ENCODE measurements at regions not wholly inside any gene's neighbourhood (a gene's known extent, or its start where the extent isn't known, plus 50 kb on each side); places are given as distances from the start of the nearest gene placed in this dataset.

DNA sequence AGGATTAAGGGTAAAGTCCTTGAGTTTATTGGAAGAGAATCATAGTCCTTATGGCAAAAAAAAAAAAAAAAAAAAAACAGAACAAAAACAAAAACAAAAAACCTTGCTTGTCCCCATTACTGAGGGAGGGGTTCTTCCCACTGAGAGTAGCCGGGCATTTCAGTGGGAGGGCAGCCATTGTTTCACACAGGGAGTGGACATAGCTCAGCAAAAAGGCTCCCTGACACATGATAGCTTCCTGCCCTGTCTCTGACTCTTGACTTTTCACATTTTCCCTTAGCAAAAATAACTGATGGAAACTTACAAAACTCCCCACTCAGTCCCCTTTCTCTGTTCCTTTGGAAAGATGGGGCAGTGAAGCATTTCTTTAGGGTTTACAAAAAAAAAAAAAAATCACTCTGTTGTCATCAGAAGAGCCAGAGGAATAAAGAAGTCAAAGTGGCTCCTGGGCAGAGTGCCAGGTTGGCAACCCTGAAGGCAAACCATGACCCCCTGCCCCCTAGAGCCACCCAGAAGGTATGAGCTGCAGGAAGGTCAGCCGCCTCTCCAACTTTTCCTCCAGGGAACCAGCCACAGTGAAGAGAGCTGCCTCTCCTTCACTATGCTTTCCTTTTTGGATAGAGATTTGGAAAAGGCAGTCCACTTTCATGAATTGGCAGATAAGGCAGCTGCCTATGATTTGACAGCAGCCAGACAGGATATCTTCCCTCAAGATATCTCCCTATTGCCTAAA, 170.6 kb downstream of the KDR start:
- TF ChIP-seq, protein P1, sequence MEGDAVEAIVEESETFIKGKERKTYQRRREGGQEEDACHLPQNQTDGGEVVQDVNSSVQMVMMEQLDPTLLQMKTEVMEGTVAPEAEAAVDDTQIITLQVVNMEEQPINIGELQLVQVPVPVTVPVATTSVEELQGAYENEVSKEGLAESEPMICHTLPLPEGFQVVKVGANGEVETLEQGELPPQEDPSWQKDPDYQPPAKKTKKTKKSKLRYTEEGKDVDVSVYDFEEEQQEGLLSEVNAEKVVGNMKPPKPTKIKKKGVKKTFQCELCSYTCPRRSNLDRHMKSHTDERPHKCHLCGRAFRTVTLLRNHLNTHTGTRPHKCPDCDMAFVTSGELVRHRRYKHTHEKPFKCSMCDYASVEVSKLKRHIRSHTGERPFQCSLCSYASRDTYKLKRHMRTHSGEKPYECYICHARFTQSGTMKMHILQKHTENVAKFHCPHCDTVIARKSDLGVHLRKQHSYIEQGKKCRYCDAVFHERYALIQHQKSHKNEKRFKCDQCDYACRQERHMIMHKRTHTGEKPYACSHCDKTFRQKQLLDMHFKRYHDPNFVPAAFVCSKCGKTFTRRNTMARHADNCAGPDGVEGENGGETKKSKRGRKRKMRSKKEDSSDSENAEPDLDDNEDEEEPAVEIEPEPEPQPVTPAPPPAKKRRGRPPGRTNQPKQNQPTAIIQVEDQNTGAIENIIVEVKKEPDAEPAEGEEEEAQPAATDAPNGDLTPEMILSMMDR (IDR thresholded peaks at IDR 0.05), result no peak

DNA sequence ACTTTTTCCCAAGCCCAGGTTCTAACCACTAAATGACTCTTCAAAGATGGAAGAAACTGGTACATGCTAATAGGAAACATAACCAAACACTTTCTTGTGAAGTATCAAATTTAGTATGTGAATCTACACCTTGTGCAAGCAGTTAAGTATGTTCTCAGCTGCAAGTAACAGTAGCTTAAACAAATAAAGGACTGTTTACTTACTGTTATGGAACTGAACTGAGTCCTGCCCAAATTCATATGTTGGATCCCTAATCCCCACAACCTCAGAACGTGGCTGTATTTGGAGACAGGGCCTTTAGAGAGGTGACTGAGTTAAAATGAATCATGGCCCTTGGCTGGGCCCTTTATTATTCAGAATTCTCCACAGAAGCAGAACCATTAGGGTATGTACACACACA, 178.7 kb downstream of the KDR start:
- no peaks in the 10 kb centered on the region for H3K9me3 ChIP-seq (ENCODE audit: control insufficient read depth, low read length)
- no peaks in the 10 kb centered on the region for H3K4me1 ChIP-seq
- H3K4me3 ChIP-seq (ENCODE audit: low read depth, low read length), result no peak overlapping the region
- no peak overlapping the region for H3K9ac ChIP-seq
- no peaks in the 10 kb centered on the region for H3K36me3 ChIP-seq (ENCODE audit: control insufficient read depth, insufficient read depth, low read length)
- no peaks in the 10 kb centered on the region for H3K79me2 ChIP-seq
- H3K27me3 ChIP-seq (ENCODE audit: control insufficient read depth, insufficient read depth, low read length), result no peaks in the 10 kb centered on the region
- H3K27ac ChIP-seq, result no peak overlapping the region
- no peak overlapping the region for H3K4me2 ChIP-seq (ENCODE audit: low read length)
- H2AFZ ChIP-seq, result no peak overlapping the region
- TF ChIP-seq, protein P1 (IDR thresholded peaks at IDR 0.05), result no peak

More for the DNA sequence above, 170.6 kb downstream of the KDR start:
- H3K27me3 ChIP-seq (ENCODE audit: control insufficient read depth, insufficient read depth, low read length), result no peaks in the 10 kb centered on the region
- H3K9ac ChIP-seq, result no peak overlapping the region
- H3K4me2 ChIP-seq (ENCODE audit: low read length), result no peak overlapping the region
- H3K9me3 ChIP-seq (ENCODE audit: control insufficient read depth, low read length), result no peaks in the 10 kb centered on the region
- no peaks in the 10 kb centered on the region for H3K79me2 ChIP-seq
- H3K4me3 ChIP-seq (ENCODE audit: low read depth, low read length), result no peak overlapping the region
- H3K36me3 ChIP-seq (ENCODE audit: control insufficient read depth, insufficient read depth, low read length), result no peaks in the 10 kb centered on the region
- no peak overlapping the region for H2AFZ ChIP-seq
- no peak overlapping the region for H3K27ac ChIP-seq
- no peaks in the 10 kb centered on the region for H3K4me1 ChIP-seq

DNA sequence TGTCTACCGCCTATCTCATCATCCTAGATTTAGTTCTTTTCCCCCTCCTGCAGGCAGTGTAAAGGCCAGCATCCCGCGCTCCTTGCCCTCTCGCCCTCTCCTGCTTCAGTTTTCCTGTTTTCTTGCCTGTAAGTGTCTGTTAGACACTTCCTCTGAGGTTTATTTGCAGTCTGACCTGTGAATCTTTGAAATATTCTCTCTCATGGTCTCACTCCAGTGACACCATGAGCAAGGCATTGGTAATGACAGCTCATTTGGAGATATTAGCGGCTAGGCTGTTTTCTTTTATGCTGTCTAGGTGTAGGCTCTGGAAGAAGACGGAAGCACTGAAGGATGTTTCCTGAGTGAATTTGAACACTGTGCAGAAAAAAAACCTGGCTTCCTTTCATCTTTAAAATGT, 179.6 kb downstream of the KDR start:
- TF ChIP-seq, protein P1 (IDR thresholded peaks at IDR 0.05), result no peak
- H3K4me3 ChIP-seq (ENCODE audit: low read depth, low read length), result no peak overlapping the region
- H3K9me3 ChIP-seq (ENCODE audit: control insufficient read depth, low read length), result no peaks in the 10 kb centered on the region

DNA sequence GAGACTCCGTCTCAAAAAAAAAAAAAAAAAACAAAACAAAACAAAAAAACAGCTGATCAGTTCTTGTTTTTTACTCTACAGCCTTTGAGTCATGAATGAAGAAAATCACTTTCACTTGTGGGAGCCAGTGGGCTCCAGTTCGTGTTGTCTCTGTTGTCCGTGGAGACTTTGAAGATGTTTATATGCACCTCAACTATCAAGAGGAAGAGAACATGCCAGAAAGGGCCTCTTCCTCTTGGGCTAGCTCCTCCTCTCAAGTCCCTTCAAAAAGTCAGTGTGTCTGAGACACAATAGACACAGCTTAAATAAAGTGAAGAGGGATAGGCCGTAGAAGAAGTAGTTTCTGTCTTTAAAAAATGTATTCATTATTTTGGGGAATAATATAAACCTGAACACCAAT, 182.7 kb downstream of the KDR start:
- Histone ChIP-seq H3K79me2 (no peaks in the 10 kb centered on the region), H3K4me1 (no peaks in the 10 kb centered on the region), H3K4me3 (ENCODE audit: low read depth, low read length) (no peak overlapping the region), H2AFZ (no peak overlapping the region), H3K9me3 (ENCODE audit: control insufficient read depth, low read length) (no peaks in the 10 kb centered on the region), H3K27ac (no peak overlapping the region), H3K27me3 (ENCODE audit: control insufficient read depth, insufficient read depth, low read length) (no peaks in the 10 kb centered on the region), H3K9ac (no peak overlapping the region), H3K36me3 (ENCODE audit: control insufficient read depth, insufficient read depth, low read length) (no peaks in the 10 kb centered on the region), H3K4me2 (ENCODE audit: low read length) (no peak overlapping the region)
- TF ChIP-seq, protein P1 (IDR thresholded peaks at IDR 0.05), result no peak

More for the DNA sequence above, 179.6 kb downstream of the KDR start:
- Histone ChIP-seq H2AFZ (no peak overlapping the region), H3K9ac (no peak overlapping the region), H3K4me2 (ENCODE audit: low read length) (no peak overlapping the region), H3K4me1 (no peaks in the 10 kb centered on the region), H3K36me3 (ENCODE audit: control insufficient read depth, insufficient read depth, low read length) (no peaks in the 10 kb centered on the region), H3K79me2 (no peaks in the 10 kb centered on the region), H3K27me3 (ENCODE audit: control insufficient read depth, insufficient read depth, low read length) (no peaks in the 10 kb centered on the region), H3K27ac (no peak overlapping the region)

DNA sequence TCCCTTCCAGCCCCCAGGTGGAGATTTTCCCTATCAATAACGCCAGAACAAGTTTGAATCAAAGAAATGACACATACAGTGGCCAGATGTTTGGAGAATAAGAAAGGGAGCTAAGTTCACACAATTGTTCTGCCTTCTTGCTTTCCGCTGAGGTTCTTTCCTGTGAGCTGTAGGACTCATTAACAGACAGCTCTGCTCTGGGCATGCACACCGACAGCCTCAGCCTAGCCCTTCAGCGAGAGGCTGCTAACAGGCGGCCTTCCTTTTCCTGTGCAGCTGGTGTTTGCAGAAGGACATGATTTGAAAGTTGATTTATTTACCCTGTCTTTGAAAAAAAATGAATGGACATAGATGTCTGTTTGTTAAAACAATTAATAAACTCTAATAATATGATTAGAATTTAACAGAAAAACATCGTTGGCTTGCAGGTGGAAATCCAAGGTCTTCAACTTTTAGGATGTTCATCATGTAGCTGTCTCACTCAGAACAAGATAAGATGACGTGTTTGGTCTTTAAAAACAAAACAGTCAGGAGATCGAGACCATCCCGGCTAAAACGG, 183.3 kb downstream of the KDR start:
- H3K27ac ChIP-seq, result no peak overlapping the region

More for the DNA sequence above, 183.3 kb downstream of the KDR start:
- Histone ChIP-seq H3K9me3 (ENCODE audit: control insufficient read depth, low read length) (no peaks in the 10 kb centered on the region), H2AFZ (no peak overlapping the region), H3K36me3 (ENCODE audit: control insufficient read depth, insufficient read depth, low read length) (no peaks in the 10 kb centered on the region), H3K4me1 (no peaks in the 10 kb centered on the region), H3K9ac (no peak overlapping the region), H3K4me3 (ENCODE audit: low read depth, low read length) (no peak overlapping the region), H3K4me2 (ENCODE audit: low read length) (no peak overlapping the region), H3K79me2 (no peaks in the 10 kb centered on the region), H3K27me3 (ENCODE audit: control insufficient read depth, insufficient read depth, low read length) (no peaks in the 10 kb centered on the region)
- TF ChIP-seq, protein P1 (IDR thresholded peaks at IDR 0.05), result no peak

Data from parathyroid adenoma (tissue), 2 donors.